ENCODE measurements at regions not wholly inside any gene's neighbourhood (a gene's known extent, or its start where the extent isn't known, plus 50 kb on each side); places are given as distances from the start of the nearest gene placed in this dataset.

- no peak for DNase-seq (ENCODE audit: low read depth)
Observed at GRCh38 chr6:140905050-140905449, 1227.7 kb upstream of the GJE1 start.

- DNase-seq (ENCODE audit: low read depth) = no peak
Observed at GRCh38 chr6:140897804-140898573, 1234.7 kb upstream of the GJE1 start.

DNA sequence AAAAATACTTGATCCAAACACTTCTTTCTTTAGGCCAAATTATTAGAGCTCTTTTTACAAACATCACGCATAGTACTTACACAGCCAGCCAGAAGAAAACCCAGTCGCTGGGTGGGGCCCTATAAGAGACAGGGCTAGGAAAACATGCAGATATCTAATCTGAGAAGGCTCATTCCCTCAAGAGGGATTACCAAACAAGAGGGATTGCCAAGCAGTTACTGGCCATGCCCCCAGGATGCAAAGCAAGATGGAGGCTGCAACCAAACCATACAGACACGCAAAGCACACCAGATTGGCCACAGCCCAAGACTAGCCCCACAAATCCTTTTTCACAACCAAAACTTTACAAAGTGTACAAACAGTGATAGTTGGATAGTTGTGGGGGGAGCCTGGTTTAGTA lies 1235.4 kb upstream of the GJE1 start:
- no peak for DNase-seq (ENCODE audit: low read depth)

DNA sequence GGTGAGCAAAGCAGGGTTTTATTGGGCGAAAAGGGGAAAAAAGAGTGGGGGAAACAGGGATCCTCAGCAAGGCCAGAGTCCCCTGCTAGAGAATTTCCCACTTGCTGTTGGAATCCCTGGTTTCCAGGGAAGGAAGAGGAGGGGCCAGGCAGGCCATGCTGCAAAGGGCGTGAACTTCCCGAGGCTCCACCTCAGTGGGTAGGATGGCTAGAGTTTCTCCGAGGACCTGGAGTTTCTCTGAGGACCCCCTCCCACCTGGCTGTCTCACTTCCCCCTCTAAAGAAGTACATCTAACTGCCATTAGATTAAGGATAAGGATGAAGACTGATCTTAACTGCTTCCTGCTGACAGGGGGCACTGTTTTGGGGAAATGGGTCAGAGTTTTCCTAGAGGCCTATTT lies 1239.3 kb upstream of the GJE1 start:
- no peak for DNase-seq (ENCODE audit: low read depth)

- no peak for DNase-seq (ENCODE audit: low read depth)
Observed at GRCh38 chr6:140879946-140880345, 1252.8 kb upstream of the GJE1 start.

DNA sequence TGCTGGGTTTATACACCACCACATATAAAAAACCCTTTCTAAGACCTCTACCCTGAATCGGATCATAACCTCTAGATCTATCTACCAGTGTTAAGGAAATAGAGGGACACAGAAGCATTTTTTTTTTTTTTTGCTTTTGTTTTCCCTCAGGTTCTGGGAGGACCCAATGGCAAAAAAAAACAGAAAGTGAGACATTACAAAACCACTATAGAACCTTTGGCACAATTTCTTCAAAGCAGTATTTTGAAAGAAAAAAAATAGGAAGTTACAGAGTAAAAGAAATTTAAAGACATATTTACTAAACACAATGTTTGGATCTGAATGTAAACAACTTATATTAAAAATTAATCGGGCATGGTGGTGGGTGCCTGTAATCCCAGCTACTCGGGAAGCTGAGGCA lies 1258.7 kb upstream of the GJE1 start:
- no peak for DNase-seq (ENCODE audit: low read depth)

DNA sequence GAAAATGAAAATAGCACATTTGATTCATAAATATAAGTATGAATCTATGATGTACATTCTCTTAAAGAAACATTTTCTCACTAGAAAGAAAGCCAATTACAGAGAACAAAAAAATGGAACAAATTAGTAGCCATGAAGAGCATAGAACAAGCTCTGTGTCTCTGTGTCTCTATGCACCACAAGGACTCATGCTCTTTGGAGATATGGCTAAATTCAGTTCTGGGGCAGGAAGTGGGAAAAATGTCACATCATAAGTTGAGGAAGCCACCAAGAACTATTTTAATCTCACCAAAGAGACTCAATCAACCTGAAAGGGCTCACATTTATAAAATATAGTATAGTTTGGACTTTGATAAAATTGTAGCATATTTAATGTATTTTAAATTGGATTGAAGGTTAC lies 1259.8 kb upstream of the GJE1 start:
- DNase-seq (ENCODE audit: low read depth) = no peak

GRCh38 chr6:140871911-140872310 lies 1260.8 kb upstream of the GJE1 start:
- no peak for DNase-seq (ENCODE audit: low read depth)

DNA sequence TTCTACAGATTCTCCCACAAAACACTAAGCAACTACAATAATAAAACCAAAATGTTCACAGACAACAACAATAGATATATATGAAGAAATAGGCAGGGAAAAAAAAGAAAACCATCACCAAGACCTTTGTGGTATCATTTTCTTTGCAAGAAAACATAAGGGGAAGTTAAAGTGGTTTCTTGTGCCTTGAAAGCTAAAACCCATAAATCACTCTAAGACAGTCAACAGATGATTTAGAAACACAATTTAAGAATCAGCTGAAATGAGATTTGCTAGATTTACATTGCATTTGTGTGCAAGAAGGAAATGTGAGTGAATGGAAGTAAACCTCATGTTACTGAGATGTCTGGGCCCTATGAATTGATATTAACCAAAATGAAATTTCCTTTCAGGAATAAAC lies 1265.4 kb upstream of the GJE1 start:
- no peak for DNase-seq (ENCODE audit: low read depth)

GRCh38 chr6:140858381-140858971 lies 1274.2 kb upstream of the GJE1 start:
- DNase-seq (ENCODE audit: low read depth) = no peak

DNA sequence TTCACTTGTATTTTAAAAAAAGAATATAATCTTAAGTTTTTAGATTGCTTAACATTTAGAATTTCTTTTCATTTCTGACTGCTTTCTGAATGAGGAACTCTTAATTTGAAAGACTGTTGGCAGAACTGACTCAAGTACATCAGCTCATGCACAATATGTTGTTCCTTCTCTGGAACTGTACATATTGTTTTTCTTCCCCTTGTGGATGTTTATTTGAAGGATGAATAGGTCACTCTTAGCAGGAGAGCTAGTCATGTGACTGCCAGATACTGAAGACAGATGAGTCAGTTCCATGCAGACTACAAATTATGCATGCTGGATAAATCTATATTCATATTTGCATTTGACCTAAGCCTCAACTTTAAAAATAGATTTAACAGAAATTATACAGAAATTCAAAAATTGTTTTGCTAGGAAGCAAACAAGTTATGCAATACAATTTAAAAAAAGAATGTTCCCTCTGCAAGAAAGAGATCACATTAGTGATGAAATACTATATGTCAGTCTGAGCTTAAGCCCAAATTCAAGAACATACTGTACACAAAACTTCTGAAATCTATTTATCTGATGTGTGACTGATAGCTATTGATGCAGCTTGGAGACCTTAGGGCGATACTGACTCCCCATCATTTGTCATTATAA lies 1274.9 kb upstream of the GJE1 start:
- peak; percentile 98 for DNase-seq (ENCODE audit: low read depth)

- DNase-seq (ENCODE audit: low read depth) = no peak
Observed at GRCh38 chr6:140855520-140855919, 1277.2 kb upstream of the GJE1 start.

DNA sequence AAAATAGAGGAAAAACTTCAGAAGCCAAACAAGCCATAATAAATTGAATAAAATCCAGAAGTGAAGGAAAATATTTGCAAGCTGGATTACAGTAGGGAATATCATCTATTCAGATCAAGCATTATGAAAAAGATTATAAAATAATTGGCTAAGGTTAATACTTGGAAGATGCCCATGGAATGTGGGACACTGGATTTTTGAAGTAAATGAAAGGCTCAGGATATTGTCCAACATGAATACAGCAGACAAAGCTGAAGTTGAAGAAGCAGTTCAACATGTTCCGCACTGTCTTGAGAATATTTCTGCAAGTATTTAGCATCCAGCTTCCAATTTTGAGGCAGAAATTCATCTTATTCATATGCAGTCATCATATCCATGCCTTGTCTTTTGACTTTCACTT lies 1278.4 kb upstream of the GJE1 start:
- no peak for DNase-seq (ENCODE audit: low read depth)

DNA sequence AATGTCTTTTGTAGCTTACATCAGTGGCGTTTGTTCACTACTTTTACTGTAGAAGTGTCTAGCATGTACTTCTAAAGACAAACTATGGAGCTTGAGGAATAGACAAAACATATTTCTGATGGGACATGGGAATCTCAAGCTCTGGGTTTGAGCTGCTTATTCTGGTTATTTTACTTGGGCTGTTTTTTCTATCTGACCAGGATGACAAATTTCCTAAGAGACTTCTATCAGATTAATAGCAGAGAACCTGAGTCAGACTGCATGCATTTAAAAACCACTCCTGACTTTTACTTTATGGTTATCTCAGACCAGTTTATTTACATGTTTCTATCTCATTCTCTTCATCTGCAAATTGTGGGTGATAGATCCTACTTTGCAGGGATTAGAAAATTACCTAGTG lies 1282.3 kb upstream of the GJE1 start:
- DNase-seq (ENCODE audit: low read depth) = no peak

DNA sequence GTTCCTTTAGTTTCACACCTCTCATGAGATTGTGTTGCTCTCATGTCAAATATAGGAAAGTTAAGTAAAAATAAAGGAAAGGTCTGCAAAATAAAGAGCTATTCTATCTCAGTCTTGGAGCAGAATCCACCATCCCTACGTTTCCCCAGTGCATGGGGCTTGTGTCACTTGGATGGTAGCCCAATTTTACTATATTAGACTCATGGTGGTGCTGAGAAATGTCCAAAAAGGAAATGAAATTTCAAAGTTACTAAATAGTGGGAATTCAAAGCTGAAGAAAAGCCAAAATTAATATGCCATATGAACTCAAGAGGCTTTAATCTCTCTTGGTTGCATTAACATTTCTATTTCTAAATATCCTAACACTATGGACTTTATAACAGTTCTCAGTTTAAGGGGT lies 1283.3 kb upstream of the GJE1 start:
- DNase-seq (ENCODE audit: low read depth) = no peak

GRCh38 chr6:140847262-140847645 lies 1285.5 kb upstream of the GJE1 start:
- no peak for DNase-seq (ENCODE audit: low read depth)

- DNase-seq (ENCODE audit: low read depth) = peak; percentile 46
Observed at GRCh38 chr6:140846503-140847261, 1286.0 kb upstream of the GJE1 start.

- no peak for DNase-seq (ENCODE audit: low read depth)
Observed at GRCh38 chr6:140845701-140846100, 1287.0 kb upstream of the GJE1 start.

- no peak for DNase-seq (ENCODE audit: low read depth)
Observed at GRCh38 chr6:140844167-140844566, 1288.6 kb upstream of the GJE1 start.

DNA sequence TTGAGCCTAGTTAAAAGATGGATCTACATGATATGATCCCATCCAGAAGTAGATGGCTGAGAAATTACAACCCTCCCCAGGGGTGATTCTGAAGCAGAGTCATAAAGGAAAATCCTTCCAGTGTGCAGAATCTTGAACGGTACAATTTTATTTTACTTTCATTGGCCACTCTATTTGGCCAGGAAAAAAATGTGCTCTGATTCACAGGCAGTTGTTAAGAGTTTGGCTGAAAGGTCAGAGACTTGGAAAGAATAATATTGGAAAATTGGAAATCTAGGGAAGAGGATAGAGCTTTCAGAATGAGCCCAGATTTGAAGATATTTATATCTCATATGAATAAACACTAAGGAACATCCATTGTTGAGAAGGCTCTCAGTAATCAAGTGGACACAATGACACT lies 1299.3 kb upstream of the GJE1 start:
- DNase-seq (ENCODE audit: low read depth) = no peak

DNA sequence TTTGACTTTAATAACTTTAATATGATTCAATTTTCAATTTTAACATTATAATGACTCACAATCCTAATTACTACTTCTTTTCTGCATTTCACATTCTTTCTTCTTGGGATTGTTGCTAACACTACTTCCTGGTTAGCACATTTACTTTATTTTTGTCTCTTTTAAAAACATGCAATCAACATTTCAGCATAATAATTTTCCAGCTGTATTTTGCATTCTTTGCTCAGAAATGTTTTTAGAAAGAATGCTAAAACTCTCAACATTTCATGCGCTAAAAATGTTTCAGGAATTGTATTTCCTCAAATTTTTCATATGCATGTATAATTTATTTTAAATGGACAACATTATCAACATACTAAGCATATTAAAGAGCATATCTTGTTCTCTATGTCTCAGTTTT lies 1302.1 kb upstream of the GJE1 start:
- no peak for DNase-seq (ENCODE audit: low read depth)

DNA sequence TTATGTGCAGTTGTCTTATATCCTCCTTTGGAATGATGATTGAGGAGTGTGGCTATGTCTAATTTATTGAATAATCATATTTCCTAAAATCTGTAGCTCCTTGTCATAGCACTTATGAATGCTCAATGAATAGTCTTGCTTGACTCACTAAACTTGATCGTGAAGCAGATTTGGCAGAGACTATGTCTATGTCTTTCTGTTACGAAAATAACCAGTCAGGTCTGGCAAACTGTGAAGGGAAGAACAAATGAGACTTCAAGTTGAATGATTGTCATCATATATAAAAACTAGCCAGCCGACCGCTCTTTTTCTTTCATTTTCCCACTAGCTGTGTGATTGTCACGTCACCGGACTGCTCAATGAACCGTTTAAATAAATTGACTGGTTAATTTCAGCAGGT lies 1303.9 kb upstream of the GJE1 start:
- DNase-seq (ENCODE audit: low read depth) = no peak

- no peak for DNase-seq (ENCODE audit: low read depth)
Observed at GRCh38 chr6:140827593-140827992, 1305.1 kb upstream of the GJE1 start.
